Neural progenitor cell (in vitro differentiated cells): ENCODE measurements at regions not wholly inside any gene's neighbourhood (a gene's known extent, or its start where the extent isn't known, plus 50 kb on each side); places are given as distances from the start of the nearest gene placed in this dataset.

ENCODE experiments used
- DNase-seq: peaks from one replicate; pipeline ENCODE4 v3.0.0-alpha.2; 2016; ENCODE audit warnings: low spot score
- H2AFZ ChIP-seq: fragments of 200-600 bp; sonication (generic); replicated peaks from 2 replicates; pipeline ENCODE4 v1.6.1; 2016; ENCODE audit warnings: antibody characterized with exemption
- H3F3A ChIP-seq: fragments of 200-600 bp; sonication (generic); 2 replicates; pipeline ENCODE4 v1.6.1; 2016; ENCODE audit warnings: antibody characterized with exemption, low read depth
- H3K27ac ChIP-seq: fragments of 200-600 bp; sonication (generic); 2 replicates; pipeline ENCODE4 v1.5.1; 2016; ENCODE audit warnings: mild to moderate bottlenecking
- H3K27me3 ChIP-seq: fragments of 200-600 bp; sonication (generic); 2 replicates; pipeline ENCODE4 v1.6.1; 2016; ENCODE audit warnings: mild to moderate bottlenecking, moderate library complexity
- H3K36me3 ChIP-seq: fragments of 200-600 bp; sonication (generic); 2 replicates; pipeline ENCODE4 v1.5.1; 2016
- H3K4me1 ChIP-seq: fragments of 200-600 bp; sonication (generic); 2 replicates; pipeline ENCODE4 v1.6.1; 2016; ENCODE audit warnings: mixed run types
- H3K4me2 ChIP-seq: fragments of 200-600 bp; sonication (generic); 2 replicates; pipeline ENCODE4 v1.6.1; 2016
- H3K4me3 ChIP-seq: fragments of 200-600 bp; sonication (generic); 2 replicates; pipeline ENCODE4 v1.5.1; 2016
- H3K79me2 ChIP-seq: fragments of 200-600 bp; sonication (generic); 2 replicates; pipeline ENCODE4 v1.6.1; 2016; ENCODE audit warnings: low read depth
- H3K9ac ChIP-seq: fragments of 200-600 bp; sonication (generic); 2 replicates; pipeline ENCODE4 v1.6.1; 2016
- H3K9me3 ChIP-seq: fragments of 200-600 bp; sonication (generic); 2 replicates; pipeline ENCODE4 v1.5.1; 2016; ENCODE audit warnings: low read depth
- H4K20me1 ChIP-seq: fragments of 200-600 bp; sonication (generic); 2 replicates; pipeline ENCODE4 v1.6.1; 2016; ENCODE audit warnings: low read depth
- H3K27ac Mint-ChIP-seq: 3 replicates; pipeline ENCODE4 v1.8.0; 2021; ENCODE audit warnings: mixed read lengths
- H3K27me3 Mint-ChIP-seq: 2 replicates; pipeline ENCODE4 v1.8.0; 2022; ENCODE audit warnings: low read depth, mild to moderate bottlenecking, inconsistent platforms, moderate library complexity, mixed read lengths; ENCODE audit not compliant: insufficient read depth
- H3K36me3 Mint-ChIP-seq: 3 replicates; pipeline ENCODE4 v1.8.0; 2021; ENCODE audit warnings: mixed read lengths
- H3K4me1 Mint-ChIP-seq: 3 replicates; pipeline ENCODE4 v1.8.0; 2021; ENCODE audit warnings: mixed read lengths
- H3K4me3 Mint-ChIP-seq: 3 replicates; pipeline ENCODE4 v1.8.0; 2021; ENCODE audit warnings: mild to moderate bottlenecking, moderate library complexity, mixed read lengths
- H3K9me3 Mint-ChIP-seq: 3 replicates; pipeline ENCODE4 v1.8.0; 2020; ENCODE audit warnings: mixed read lengths
- EZH2 ChIP-seq: fragments of 200-600 bp; sonication (generic); IDR thresholded peaks from 2 replicates; pipeline ENCODE4 v1.6.1; 2017; ENCODE audit warnings: antibody characterized with exemption, mild to moderate bottlenecking, moderate library complexity
- EZH2phosphoT487 ChIP-seq: fragments of 200-600 bp; sonication (generic); IDR thresholded peaks from 2 replicates; pipeline ENCODE4 v1.6.1; 2017; ENCODE audit warnings: antibody characterized with exemption
- TF ChIP-seq, protein P1 (sequence below): fragments of 200-600 bp; sonication (generic); IDR thresholded peaks from 2 replicates; pipeline ENCODE4 v1.5.1; 2017; ENCODE audit warnings: antibody characterized with exemption, mild to moderate bottlenecking

DNA sequence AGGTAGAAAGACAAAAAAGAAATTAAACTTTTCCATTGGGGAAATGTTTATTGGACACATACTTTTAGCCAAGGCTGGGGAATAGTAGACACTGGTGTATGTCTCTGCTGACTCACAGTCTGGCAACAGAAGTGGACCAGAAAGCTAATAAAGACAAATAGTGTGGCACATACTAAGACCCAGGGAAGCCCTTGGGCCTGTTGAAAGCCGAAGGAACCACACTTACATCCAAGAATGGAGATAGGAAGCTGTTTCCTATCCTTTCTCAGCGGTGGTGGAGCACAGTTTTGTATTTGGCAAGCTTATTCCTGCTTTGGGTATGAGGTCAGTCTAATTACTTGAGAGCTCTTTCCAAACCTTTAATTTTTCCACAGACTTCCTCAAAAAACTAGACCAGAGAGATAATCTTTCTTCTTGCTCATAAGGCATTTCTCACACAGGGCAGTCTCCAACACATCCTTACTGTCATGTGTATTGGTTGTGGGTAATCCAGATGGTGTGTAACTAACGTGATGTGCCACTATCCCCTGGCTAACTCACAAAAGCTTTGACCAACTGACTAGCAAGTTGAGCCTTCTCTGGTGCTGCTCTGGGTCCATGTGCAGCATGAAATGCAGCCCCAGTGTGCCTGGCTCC, 279.1 kb upstream of the IGF1R start:
- Histone ChIP-seq H4K20me1 (no peaks in the 10 kb centered on the region), H3K79me2 (no peaks in the 10 kb centered on the region), H3K4me3 (no peak overlapping the region), H3K27ac (no peak overlapping the region), H2AFZ (no peak overlapping the region), H3K4me1 (no peaks in the 10 kb centered on the region), H3F3A (no peaks in the 10 kb centered on the region), H3K9me3 (no peaks in the 10 kb centered on the region), H3K9ac (no peak overlapping the region), H3K27me3 (no peaks in the 10 kb centered on the region), H3K4me2 (no peak overlapping the region), H3K36me3 (no peaks in the 10 kb centered on the region)
- Mint-ChIP-seq H3K36me3 (no peaks in the 10 kb centered on the region), H3K4me3 (no peak overlapping the region), H3K27ac (no peak overlapping the region), H3K27me3 (peaks cover 9% of the 10 kb centered on the region), H3K9me3 (no peaks in the 10 kb centered on the region), H3K4me1 (no peaks in the 10 kb centered on the region)
- DNase-seq: no peak
- TF ChIP-seq, protein P1, sequence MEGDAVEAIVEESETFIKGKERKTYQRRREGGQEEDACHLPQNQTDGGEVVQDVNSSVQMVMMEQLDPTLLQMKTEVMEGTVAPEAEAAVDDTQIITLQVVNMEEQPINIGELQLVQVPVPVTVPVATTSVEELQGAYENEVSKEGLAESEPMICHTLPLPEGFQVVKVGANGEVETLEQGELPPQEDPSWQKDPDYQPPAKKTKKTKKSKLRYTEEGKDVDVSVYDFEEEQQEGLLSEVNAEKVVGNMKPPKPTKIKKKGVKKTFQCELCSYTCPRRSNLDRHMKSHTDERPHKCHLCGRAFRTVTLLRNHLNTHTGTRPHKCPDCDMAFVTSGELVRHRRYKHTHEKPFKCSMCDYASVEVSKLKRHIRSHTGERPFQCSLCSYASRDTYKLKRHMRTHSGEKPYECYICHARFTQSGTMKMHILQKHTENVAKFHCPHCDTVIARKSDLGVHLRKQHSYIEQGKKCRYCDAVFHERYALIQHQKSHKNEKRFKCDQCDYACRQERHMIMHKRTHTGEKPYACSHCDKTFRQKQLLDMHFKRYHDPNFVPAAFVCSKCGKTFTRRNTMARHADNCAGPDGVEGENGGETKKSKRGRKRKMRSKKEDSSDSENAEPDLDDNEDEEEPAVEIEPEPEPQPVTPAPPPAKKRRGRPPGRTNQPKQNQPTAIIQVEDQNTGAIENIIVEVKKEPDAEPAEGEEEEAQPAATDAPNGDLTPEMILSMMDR: no peak
- TF ChIP-seq EZH2 (no peak), EZH2phosphoT487 (no peak)

DNA sequence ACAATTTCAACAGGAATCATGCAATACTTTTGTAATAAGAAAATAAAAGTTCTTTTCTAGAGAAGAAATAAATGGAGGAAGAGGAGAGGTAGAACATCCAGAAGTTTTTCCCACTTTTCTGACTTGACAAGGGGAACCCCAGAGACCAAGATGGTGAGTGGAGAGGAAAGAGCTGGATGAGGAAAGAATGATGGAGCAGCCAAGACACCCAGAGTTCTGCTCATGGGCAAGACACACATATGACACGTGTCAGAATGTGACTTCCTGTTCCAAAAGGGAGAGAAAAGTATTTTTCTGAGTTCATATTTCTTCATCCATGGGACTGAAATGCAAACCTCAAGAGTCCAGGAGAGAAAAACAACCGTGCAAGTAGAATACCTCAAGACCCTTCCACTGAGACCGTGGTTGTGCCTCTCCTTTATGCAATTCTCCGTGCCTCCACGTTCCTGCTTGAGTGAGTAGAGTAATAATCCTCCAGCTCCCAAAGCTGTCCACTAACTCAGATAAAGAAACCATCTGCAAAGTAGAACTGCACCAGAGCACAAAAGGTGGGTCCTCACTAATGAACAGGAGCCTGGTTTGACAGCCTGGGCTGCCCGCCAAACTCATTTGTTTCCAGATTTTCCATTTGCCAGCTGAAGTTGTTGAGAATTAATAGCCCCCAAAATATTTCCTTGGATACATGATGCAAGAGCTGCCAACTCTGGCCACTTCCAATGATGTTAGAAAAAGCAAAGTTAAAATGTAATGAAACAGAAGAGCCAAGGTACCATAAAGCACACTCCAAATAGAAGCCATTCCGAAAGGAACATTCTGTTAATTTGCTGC, 272.6 kb upstream of the IGF1R start:
- Histone ChIP-seq H3K9me3 (no peaks in the 10 kb centered on the region), H3K4me2 (no peak overlapping the region), H3K27ac (no peak overlapping the region), H3K4me1 (no peaks in the 10 kb centered on the region), H3F3A (no peaks in the 10 kb centered on the region), H3K27me3 (no peaks in the 10 kb centered on the region), H3K79me2 (no peaks in the 10 kb centered on the region), H2AFZ (no peak overlapping the region), H3K36me3 (no peaks in the 10 kb centered on the region), H3K4me3 (no peak overlapping the region), H3K9ac (no peak overlapping the region), H4K20me1 (no peaks in the 10 kb centered on the region)
- H3K4me3 Mint-ChIP-seq: no peak overlapping the region
- TF ChIP-seq, protein P1: no peak
- TF ChIP-seq EZH2phosphoT487: no peak
- TF ChIP-seq EZH2: no peak
- H3K27me3 Mint-ChIP-seq: peaks cover 14% of the 10 kb centered on the region
- H3K27ac Mint-ChIP-seq: no peak overlapping the region
- peaks cover 39% of the 10 kb centered on the region for H3K9me3 Mint-ChIP-seq
- DNase-seq: no peak
- no peaks in the 10 kb centered on the region for H3K36me3 Mint-ChIP-seq
- no peaks in the 10 kb centered on the region for H3K4me1 Mint-ChIP-seq

DNA sequence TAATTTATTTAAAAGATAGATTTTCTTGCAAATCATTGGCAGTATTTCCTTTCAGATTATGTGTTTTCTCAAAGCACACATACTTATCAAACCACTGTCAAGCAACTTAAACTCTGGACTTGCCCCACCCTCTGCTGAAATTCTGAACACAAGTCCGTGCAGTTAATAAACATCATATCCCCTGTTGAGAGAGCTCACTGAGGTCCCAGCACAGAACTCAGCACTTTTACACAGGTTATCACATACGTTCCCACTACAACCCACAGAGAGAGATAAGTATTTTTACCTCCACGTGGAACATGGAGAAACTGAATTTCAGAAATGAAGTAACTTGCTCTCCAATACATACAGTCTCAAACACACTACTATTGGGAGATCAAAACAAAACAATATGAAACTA, 267.6 kb upstream of the IGF1R start:
- no peak overlapping the region for H3K4me3 ChIP-seq
- H3K27me3 Mint-ChIP-seq: peaks cover 38% of the 10 kb centered on the region
- no peak overlapping the region for H3K27ac Mint-ChIP-seq
- no peak overlapping the region for H3K4me3 Mint-ChIP-seq
- no peak overlapping the region for H3K9ac ChIP-seq
- H3K79me2 ChIP-seq: no peaks in the 10 kb centered on the region
- H3K4me1 ChIP-seq: peaks cover 9% of the 10 kb centered on the region
- H4K20me1 ChIP-seq: no peaks in the 10 kb centered on the region
- no peak for DNase-seq
- no peak overlapping the region for H3K27ac ChIP-seq
- H3K4me2 ChIP-seq: no peak overlapping the region
- H3K27me3 ChIP-seq: no peaks in the 10 kb centered on the region
- no peak overlapping the region for H2AFZ ChIP-seq
- H3K36me3 ChIP-seq: no peaks in the 10 kb centered on the region
- TF ChIP-seq EZH2phosphoT487 (no peak), EZH2 (no peak)
- TF ChIP-seq, protein P1: no peak
- no peaks in the 10 kb centered on the region for H3K36me3 Mint-ChIP-seq
- no peaks in the 10 kb centered on the region for H3K9me3 ChIP-seq
- no peaks in the 10 kb centered on the region for H3F3A ChIP-seq
- peaks cover 20% of the 10 kb centered on the region for H3K4me1 Mint-ChIP-seq
- H3K9me3 Mint-ChIP-seq: peaks cover 43% of the 10 kb centered on the region
